ENCODE measurements at regions not wholly inside any gene's neighbourhood (a gene's known extent, or its start where the extent isn't known, plus 50 kb on each side); places are given as distances from the start of the nearest gene placed in this dataset.
A peak's percentile ranks its signal among the peaks of the same experiment; 100 is the strongest.

DNA sequence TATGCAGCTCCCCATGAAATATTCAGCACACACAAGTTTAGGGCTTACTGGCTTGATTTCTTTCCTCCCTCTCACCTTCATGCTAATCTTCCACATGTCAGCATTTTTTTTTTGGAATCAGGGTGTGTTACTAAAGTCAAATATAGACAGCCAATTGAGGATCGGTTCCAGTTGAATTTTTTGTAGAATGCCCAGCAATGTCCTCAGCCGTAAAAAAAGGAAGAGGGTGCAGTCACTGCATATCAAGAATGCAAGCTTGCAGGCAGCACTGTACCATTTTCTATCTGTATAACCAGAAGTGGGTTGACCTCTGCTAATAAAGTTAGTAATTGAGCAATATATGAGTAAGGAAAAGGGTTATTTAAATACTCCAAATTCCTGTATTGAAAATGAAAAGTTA is 51.4 kb upstream of the CHMP2B start:
- H3K4me3 ChIP-seq (ENCODE audit: low read length), result no peak overlapping the region
- no peak for DNase-seq (ENCODE audit: low read depth)
- TF ChIP-seq, protein P1, sequence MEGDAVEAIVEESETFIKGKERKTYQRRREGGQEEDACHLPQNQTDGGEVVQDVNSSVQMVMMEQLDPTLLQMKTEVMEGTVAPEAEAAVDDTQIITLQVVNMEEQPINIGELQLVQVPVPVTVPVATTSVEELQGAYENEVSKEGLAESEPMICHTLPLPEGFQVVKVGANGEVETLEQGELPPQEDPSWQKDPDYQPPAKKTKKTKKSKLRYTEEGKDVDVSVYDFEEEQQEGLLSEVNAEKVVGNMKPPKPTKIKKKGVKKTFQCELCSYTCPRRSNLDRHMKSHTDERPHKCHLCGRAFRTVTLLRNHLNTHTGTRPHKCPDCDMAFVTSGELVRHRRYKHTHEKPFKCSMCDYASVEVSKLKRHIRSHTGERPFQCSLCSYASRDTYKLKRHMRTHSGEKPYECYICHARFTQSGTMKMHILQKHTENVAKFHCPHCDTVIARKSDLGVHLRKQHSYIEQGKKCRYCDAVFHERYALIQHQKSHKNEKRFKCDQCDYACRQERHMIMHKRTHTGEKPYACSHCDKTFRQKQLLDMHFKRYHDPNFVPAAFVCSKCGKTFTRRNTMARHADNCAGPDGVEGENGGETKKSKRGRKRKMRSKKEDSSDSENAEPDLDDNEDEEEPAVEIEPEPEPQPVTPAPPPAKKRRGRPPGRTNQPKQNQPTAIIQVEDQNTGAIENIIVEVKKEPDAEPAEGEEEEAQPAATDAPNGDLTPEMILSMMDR (conservative IDR thresholded peaks at IDR 0.05; ENCODE audit: low read depth, low read length), result no peak

DNA sequence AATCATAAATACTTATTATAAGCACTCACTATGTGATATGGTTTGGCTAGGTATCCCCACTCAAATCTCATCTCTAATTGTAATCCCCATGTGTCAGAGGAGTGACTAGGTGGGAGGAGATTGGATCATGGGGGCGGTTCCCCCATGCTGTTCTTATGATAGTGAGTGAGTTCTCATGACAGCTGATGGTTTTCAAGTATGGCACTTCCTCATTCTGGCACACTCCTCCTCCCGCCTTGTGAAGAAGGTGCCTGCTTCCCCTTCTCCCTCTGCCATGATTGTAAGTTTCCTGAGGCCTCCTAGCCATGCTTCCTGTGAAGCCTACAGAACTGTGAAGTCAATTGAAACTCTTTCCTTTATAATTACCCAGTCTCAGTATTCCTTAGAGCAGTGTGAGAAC is 53.3 kb upstream of the CHMP2B start:
- no peak overlapping the region for H3K4me3 ChIP-seq (ENCODE audit: low read length)
- DNase-seq (ENCODE audit: low read depth), result no peak
- TF ChIP-seq, protein P1 (conservative IDR thresholded peaks at IDR 0.05; ENCODE audit: low read depth, low read length), result no peak

DNA sequence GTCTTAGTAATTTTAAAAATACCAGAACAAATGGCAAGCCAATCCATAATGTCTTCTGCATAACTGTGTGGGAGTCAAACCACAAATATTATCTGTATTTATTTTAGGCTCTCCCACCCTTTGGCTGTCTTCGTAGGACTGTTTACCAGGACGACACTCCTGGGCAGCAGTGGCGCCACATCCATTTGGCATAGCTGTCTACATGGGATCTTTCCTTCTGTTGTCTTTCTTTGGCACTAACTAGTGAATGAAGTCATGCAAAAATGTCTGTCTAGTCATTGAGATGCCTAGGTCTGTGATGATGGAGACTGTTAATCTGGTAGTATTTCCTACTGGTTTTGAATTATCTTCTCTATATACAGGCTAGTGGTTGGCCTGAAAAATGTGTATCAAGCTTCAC is 54.0 kb upstream of the CHMP2B start:
- DNase-seq (ENCODE audit: low read depth), result no peak
- TF ChIP-seq, protein P1 (conservative IDR thresholded peaks at IDR 0.05; ENCODE audit: low read depth, low read length), result no peak
- no peak overlapping the region for H3K4me3 ChIP-seq (ENCODE audit: low read length)

DNA sequence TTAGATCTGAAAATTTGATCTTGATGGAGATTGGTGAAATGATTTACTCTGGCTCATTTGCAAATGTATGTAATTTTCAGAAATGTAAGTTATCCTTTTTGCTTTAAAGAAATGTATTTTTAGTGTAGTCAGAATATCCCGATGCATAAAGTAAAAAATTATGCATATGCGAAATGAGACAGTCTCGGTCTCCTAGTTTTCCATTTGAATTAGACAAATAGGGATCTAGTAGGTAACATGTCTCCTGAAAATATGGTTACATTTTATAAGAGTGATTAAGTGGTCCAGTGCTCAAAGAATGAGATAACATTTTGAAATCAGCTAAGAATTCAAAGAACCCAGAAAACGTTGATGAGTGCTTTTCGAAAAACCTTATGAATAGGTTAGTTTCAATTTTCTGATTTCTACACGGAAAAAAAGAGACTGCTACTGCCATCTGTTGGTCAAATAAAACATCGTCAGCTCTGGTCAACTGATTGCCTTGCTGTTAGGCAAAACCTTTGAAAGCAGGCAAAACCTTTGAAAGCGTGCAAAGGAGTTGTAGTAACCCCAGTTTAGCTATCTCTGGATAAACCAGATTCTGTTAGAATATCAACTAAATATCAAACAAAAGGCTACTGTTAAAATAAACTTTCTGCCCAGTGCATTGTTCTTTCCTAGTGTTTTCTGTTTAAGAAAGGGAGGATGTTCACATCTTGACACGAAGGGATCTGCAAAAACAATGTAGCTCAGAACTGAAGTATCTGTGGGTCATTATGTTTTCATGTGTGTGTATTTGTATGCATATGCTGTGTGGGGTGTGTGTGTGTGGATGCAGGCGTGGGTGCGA is 59.3 kb upstream of the CHMP2B start:
- DNase-seq (ENCODE audit: low read depth), result no peak
- peak overlapping the region; percentile 18 for H3K4me3 ChIP-seq (ENCODE audit: low read length)
- TF ChIP-seq, protein P1 (conservative IDR thresholded peaks at IDR 0.05; ENCODE audit: low read depth, low read length), result peak; percentile 69

DNA sequence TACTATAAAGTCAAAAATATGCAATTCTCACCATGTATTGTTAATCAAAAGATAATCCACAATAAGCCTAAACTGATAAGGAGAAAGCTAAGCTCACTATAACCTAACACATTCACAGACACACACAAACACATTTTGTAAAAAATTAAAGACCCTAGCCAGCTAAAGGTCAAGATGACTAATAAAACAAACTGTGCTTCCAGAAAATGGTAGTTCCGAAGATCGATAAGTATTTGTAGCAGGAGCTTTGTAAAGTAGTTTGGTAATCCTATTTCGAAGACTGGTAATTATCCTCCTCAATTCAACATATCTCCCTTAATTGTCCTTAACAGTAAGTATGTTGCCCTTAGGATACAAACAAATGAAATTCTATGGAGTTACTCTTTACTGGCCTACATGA is 62.9 kb upstream of the CHMP2B start:
- TF ChIP-seq, protein P1 (conservative IDR thresholded peaks at IDR 0.05; ENCODE audit: low read depth, low read length), result no peak
- DNase-seq (ENCODE audit: low read depth), result no peak
- H3K4me3 ChIP-seq (ENCODE audit: low read length), result no peak overlapping the region

DNA sequence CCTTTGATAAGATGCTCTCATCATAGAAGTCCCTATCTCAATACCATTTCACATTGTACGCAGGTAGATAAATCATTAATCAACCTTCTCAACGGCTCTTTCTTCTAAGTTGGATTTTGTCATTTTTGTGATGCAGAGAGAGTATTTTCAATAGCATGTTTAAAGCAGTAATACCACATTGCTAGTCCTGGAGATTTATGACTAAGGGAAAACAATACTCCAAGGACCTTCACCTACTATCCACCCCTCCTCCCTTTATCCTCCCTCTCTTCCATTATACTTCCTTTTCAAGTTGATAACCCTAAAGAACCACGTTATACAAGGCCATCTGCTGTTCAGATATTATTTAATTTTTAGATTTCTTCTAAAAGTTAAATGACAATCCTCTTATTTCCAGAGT is 65.3 kb upstream of the CHMP2B start:
- no peak for DNase-seq (ENCODE audit: low read depth)
- TF ChIP-seq, protein P1 (conservative IDR thresholded peaks at IDR 0.05; ENCODE audit: low read depth, low read length), result no peak
- H3K4me3 ChIP-seq (ENCODE audit: low read length), result no peak overlapping the region

DNA sequence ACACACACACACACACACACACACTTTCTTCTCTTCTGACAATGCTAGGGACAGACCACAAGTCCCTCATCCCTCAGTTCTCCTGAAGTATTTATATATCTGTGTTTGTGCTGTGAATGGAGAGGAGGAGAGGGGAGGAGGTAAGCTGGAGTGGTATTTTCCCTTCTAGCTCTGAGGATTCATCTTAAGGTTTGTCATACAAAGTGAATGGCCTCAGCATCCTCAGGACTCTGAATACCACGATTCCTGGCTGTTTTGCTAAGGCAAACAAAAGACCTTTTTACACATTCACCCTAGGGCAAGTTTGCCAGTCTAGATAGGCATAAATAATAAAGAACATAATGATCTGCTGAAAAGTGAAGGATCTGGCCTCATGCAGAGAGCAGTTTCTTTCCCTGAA is 65.7 kb upstream of the CHMP2B start:
- no peak for DNase-seq (ENCODE audit: low read depth)
- TF ChIP-seq, protein P1 (conservative IDR thresholded peaks at IDR 0.05; ENCODE audit: low read depth, low read length), result no peak
- H3K4me3 ChIP-seq (ENCODE audit: low read length), result no peak overlapping the region

Measured in retinal pigment epithelial cell (primary cell).